ENCODE measurements at regions not wholly inside any gene's neighbourhood (a gene's known extent, or its start where the extent isn't known, plus 50 kb on each side); places are given as distances from the start of the nearest gene placed in this dataset.

- peaks cover 2% of the 10 kb centered on the region for H3K9me3 Mint-ChIP-seq
- peaks cover 10% of the 10 kb centered on the region for H3K4me1 Mint-ChIP-seq
- no peak for DNase-seq (ENCODE audit: low read depth, low spot score)
- no peak overlapping the region for H3K27ac Mint-ChIP-seq (ENCODE audit: unreplicated experiment)
- H3K36me3 Mint-ChIP-seq (ENCODE audit: low read depth): no peaks in the 10 kb centered on the region
- H3K4me3 Mint-ChIP-seq: no peak overlapping the region
- no peak for TF ChIP-seq CTCF (conservative IDR thresholded peaks at IDR 0.05)
- no peaks in the 10 kb centered on the region for H3K27me3 Mint-ChIP-seq (ENCODE audit: low read depth)
Observed at GRCh38 chr2:221926327-221926726, 354.2 kb upstream of the EPHA4 start.

GRCh38 chr2:221924576-221924975 lies 352.5 kb upstream of the EPHA4 start:
- DNase-seq (ENCODE audit: low read depth, low spot score): no peak
- Mint-ChIP-seq H3K27ac (ENCODE audit: unreplicated experiment) (no peak overlapping the region), H3K4me1 (peaks cover 10% of the 10 kb centered on the region), H3K4me3 (no peak overlapping the region), H3K9me3 (peaks cover 2% of the 10 kb centered on the region), H3K27me3 (ENCODE audit: low read depth) (no peaks in the 10 kb centered on the region), H3K36me3 (ENCODE audit: low read depth) (no peaks in the 10 kb centered on the region)
- no peak for TF ChIP-seq CTCF (conservative IDR thresholded peaks at IDR 0.05)

GRCh38 chr2:221915926-221916325 lies 343.8 kb upstream of the EPHA4 start:
- no peak overlapping the region for H3K27ac Mint-ChIP-seq (ENCODE audit: unreplicated experiment)
- DNase-seq (ENCODE audit: low read depth, low spot score): no peak
- no peaks in the 10 kb centered on the region for H3K9me3 Mint-ChIP-seq
- H3K4me1 Mint-ChIP-seq: peaks cover 25% of the 10 kb centered on the region
- no peaks in the 10 kb centered on the region for H3K36me3 Mint-ChIP-seq (ENCODE audit: low read depth)
- no peak overlapping the region for H3K4me3 Mint-ChIP-seq
- no peaks in the 10 kb centered on the region for H3K27me3 Mint-ChIP-seq (ENCODE audit: low read depth)
- TF ChIP-seq CTCF (conservative IDR thresholded peaks at IDR 0.05): no peak

GRCh38 chr2:221914334-221914880 lies 342.3 kb upstream of the EPHA4 start:
- peaks cover 25% of the 10 kb centered on the region for H3K4me1 Mint-ChIP-seq
- H3K4me3 Mint-ChIP-seq: no peak overlapping the region
- no peak for DNase-seq (ENCODE audit: low read depth, low spot score)

DNA sequence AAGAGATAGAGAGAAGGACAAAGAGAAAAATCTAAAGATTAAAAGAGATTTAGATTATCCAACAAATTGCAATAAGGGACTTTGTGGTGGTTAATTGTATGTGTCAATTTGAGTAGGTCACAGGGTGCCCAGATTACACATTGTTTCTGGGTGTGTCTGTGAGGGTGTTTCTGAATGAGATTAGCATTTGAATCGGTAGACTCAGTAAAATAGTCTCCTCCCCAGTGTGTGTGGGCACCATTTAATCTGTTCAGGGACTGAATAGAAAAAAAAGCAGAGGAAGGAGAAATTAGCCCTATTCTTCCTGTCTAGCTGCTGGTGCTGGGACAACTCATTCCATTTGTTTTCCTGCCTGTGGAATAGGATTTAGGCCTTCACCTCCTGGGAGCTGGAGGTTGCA lies 339.8 kb upstream of the EPHA4 start:
- H3K9me3 Mint-ChIP-seq: no peaks in the 10 kb centered on the region
- TF ChIP-seq CTCF (conservative IDR thresholded peaks at IDR 0.05): no peak

More at GRCh38 chr2:221914334-221914880, 342.3 kb upstream of the EPHA4 start:
- Mint-ChIP-seq H3K9me3 (no peaks in the 10 kb centered on the region), H3K36me3 (ENCODE audit: low read depth) (no peaks in the 10 kb centered on the region), H3K27ac (ENCODE audit: unreplicated experiment) (no peak overlapping the region), H3K27me3 (ENCODE audit: low read depth) (no peaks in the 10 kb centered on the region)
- no peak for TF ChIP-seq CTCF (conservative IDR thresholded peaks at IDR 0.05)

More for the DNA sequence above, 339.8 kb upstream of the EPHA4 start:
- no peak overlapping the region for H3K4me3 Mint-ChIP-seq
- H3K4me1 Mint-ChIP-seq: peaks cover 25% of the 10 kb centered on the region
- H3K27me3 Mint-ChIP-seq (ENCODE audit: low read depth): no peaks in the 10 kb centered on the region
- H3K27ac Mint-ChIP-seq (ENCODE audit: unreplicated experiment): no peak overlapping the region
- H3K36me3 Mint-ChIP-seq (ENCODE audit: low read depth): no peaks in the 10 kb centered on the region
- DNase-seq (ENCODE audit: low read depth, low spot score): no peak
